WTC11 (cell line): ENCODE measurements at regions not wholly inside any gene's neighbourhood (a gene's known extent, or its start where the extent isn't known, plus 50 kb on each side); places are given as distances from the start of the nearest gene placed in this dataset.

Experiments
- CTCF ChIP-seq: fragments of 200-600 bp; IDR thresholded peaks from 2 replicates; pipeline ENCODE4 v1.8.0; 2022; ENCODE audit warnings: antibody characterized with exemption
- HMGXB4 ChIP-seq: sonication (generic); formaldehyde crosslinking; IDR thresholded peaks from 2 replicates; pipeline ENCODE4 v1.8.1; 2023; ENCODE audit warnings: mild to moderate bottlenecking, moderate library complexity, missing genetic modification reagents
- MAX ChIP-seq: sonication (generic); formaldehyde crosslinking; IDR thresholded peaks from 2 replicates; pipeline ENCODE4 v1.8.0; 2022; ENCODE audit warnings: mild to moderate bottlenecking, missing genetic modification reagents

- TF ChIP-seq CTCF (no peak), MAX (no peak), HMGXB4 (no peak)
Observed at GRCh38 chr2:104402825-104403224, 451.1 kb upstream of the POU3F3 start.
